GM20431 (cell line): ENCODE measurements at regions not wholly inside any gene's neighbourhood (a gene's known extent, or its start where the extent isn't known, plus 50 kb on each side); places are given as distances from the start of the nearest gene placed in this dataset.

ENCODE experiments used
- in situ Hi-C: fragments of 300-500 bp; cut with MseI, MboI; formaldehyde crosslinking; loops from one replicate; pipeline ENCODE4 v1.15.0; 2020; ENCODE audit warnings: low sequenced_read_pairs; ENCODE audit not compliant: unreplicated experiment

DNA sequence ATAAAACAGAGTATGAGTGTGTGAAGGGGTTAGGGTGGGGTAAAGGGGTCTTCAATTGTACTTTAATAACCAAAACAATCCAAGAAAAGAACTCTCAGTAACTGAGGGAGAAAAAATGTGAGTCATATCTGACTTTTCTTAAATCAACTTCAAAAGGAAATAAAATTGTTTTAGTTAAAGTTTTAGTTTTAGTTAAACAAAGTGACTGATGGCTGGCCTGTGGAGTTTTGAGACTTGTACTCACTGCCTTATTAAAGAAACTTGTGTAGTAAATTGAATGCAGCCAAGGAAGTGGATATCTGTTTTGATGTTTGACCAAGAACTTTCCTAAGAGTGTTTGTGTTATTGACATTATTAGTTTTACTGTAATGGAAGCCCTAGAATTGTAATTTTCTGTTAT, 2032.6 kb downstream of the MAT2B start:
- in situ Hi-C loops, result no loop called here

- in situ Hi-C loops, result no loop called here
Observed at GRCh38 chr5:165559645-165560044, 2054.2 kb downstream of the MAT2B start.

- in situ Hi-C loops, result no loop called here
Observed at GRCh38 chr5:165560648-165561047, 2055.2 kb downstream of the MAT2B start.

GRCh38 chr5:165565911-165566310, 2060.5 kb downstream of the MAT2B start:
- in situ Hi-C loops, result no loop called here

DNA sequence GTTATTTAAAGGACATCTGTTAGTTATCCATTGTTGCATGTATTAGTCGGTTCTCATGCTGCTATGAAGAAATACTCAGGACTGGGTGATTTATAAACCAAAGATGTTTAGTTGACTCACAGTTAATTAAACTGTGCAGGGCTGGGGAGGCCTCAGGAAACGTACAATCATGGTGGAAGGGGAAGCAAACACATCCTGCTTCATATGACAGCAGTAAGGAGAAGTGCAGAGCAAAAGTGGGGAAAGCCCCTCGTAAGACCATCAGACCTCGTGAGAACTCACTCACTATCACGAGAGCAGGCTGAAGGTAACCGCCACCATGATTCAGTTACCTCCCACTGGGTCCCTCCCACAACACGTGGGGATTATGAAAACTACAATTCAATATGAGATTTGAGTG, 2064.1 kb downstream of the MAT2B start:
- in situ Hi-C loops, result no loop called here

DNA sequence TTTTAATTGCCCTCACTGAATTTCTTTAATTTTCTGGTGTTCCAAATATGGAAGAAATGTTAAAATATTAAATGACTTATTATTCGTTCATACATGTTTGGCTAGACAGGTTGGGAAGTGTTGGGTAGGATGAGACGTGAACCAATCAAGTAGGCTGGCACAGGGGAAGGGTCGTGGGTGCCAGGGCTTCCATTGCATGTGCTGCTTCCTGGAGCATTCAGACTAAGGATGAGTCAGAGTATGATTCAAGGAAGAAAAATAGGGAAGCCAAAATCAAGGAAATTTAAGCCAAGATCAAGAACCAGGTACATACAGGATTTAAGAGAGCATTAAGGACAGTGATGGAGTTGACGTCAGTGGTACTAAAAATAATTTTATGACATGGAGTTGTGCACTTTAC, 2068.0 kb downstream of the MAT2B start:
- in situ Hi-C loops, result no loop called here

DNA sequence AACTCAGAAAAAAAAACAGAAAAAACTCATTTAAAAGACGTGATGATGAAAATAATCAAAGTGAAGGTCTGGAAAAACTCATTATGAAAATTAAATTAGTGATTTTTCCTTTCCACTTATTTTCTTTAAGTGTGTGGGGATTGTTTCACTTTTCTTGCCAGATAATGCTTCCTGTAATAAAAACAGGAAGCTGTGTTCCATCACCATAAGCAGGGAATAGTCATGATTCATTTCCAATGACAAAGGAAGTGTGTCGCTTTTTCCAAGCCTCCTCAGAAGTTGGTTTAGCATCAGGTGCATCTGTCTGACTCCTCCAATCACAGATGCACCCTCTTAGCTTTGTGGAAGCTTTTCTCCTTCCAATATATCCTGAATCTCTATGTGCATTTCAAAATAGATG, 2068.7 kb downstream of the MAT2B start:
- in situ Hi-C loops, result no loop called here

DNA sequence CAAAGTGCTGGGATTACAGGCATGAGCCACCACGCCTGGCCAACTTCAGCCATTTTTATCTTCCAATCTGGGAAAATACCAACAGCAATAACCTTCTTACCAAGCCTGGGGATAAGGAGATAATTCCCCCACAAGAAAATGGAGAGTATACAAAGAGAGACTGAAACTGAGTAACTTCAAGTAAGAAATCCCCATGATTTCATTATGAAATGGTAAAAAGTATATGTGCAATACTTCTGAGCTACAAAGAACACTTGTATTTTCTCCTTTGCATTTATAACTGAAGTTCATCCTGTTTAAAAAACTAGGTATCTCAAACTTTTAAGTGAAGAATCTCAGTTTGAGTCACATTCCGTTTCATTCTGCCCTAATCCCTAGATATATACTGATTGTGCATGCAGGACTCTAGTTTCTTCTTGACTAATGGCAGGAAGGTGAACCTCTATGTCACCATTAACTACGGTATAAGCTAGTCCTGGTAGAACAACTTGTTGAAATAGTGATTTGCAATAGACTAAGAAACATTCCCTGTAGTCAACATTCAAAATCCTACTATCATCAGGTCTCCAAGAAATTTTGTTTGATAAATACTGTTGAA, 2071.4 kb downstream of the MAT2B start:
- in situ Hi-C loops, result no loop called here

GRCh38 chr5:165579911-165580310, 2074.5 kb downstream of the MAT2B start:
- in situ Hi-C loops, result no loop called here

GRCh38 chr5:165594693-165595092, 2089.3 kb downstream of the MAT2B start:
- in situ Hi-C loops, result no loop called here

- in situ Hi-C loops, result no loop called here
Observed at GRCh38 chr5:165602529-165602928, 2097.1 kb downstream of the MAT2B start.

DNA sequence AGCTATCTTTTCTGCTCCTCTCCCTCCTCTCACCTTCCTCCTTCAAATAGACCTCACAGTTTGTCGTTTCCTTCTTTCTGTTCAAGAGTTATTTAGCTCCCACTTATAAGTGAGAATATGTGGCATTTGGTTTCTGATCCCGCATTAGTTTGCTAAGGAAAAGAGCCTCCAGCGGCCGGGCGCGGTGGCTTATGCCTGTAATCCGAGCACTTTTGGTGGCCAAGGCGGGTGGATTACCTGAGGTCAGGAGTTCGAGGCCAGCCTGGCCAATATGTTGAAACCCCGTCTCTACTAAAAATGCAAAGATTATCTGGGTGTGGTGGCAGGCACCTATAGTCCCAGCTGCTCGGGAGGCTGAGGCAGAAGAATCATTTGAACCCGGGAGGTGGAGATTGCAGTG, 2101.6 kb downstream of the MAT2B start:
- in situ Hi-C loops, result no loop called here

DNA sequence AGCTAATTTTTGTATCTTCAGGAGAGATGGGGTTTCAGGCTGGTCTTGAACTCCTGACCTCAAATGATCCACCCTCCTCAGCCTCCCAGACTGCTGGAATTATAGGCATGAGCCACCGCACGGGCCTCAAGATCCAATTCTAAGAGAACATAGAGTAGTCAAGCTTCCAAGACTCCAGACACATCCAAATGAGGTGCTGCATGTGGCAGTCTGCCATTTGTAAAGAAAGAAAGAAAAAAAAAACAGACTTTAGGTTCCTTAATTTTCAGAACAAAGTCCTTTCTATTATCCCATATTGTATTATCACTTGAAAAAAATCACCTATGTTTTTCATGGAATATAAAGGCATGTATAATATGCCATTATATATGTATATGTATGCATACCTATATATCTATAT, 2104.5 kb downstream of the MAT2B start:
- in situ Hi-C loops, result no loop called here

DNA sequence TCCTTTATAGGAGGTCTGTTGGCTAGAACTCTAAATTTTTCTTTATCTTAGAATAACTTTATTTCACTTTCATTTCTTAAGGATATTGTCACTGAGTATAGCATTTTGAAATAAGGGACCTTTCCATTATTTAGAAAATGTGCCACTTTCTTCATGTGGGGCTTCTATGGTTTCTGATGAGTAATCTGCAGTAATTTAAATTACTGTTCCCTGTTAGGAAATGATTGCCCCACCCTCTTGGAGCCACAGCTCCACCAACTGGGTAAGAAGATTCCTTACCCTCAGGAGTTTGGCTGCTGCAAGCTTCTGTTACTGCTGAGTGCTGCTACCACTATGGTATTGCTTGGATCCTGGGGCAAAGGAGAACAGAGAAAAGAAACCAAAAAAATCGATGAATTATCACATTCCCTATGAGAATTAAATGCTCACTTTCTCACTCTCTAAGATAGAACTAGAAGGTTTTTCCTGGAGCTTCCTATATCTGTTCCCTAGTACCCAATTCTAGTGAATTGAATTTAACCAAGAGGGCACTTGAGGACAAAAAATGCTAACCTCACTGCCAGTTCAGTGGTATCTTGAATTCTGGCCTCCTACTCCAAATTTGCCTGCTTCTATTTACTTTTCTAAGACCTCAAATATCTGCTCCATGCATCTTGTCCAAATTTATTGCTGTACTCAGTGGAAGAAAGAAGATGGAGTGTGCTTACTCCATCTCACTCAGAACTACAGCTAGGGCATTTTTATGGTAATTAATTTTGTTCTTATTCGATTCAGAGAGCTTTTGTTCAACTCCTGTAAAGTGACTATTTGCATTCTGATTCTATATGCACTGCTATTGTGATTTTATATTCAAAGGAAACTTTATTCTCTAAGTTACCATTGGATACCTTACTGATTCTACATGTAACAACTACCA, 2111.3 kb downstream of the MAT2B start:
- in situ Hi-C loops, result no loop called here

DNA sequence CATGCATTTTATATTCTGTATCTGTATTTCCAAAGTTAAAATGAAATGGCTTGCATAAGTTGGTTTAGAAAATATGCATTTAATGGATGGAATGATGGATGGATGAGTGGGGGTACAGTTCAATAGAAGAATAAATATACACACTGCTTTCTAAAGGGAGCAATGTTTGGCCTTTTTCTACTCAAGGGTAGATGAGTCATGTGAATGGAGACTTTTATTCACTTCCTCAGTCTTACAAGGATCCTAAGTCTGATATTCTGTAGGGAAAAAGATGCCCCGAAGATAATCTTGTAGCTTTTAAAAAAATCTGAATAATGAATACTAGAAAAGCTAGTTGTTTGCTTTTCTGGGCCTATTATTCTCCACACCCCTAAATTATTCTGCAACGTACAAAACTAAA, 2112.1 kb downstream of the MAT2B start:
- in situ Hi-C loops, result no loop called here

- in situ Hi-C loops, result no loop called here
Observed at GRCh38 chr5:165620394-165620793, 2115.0 kb downstream of the MAT2B start.

DNA sequence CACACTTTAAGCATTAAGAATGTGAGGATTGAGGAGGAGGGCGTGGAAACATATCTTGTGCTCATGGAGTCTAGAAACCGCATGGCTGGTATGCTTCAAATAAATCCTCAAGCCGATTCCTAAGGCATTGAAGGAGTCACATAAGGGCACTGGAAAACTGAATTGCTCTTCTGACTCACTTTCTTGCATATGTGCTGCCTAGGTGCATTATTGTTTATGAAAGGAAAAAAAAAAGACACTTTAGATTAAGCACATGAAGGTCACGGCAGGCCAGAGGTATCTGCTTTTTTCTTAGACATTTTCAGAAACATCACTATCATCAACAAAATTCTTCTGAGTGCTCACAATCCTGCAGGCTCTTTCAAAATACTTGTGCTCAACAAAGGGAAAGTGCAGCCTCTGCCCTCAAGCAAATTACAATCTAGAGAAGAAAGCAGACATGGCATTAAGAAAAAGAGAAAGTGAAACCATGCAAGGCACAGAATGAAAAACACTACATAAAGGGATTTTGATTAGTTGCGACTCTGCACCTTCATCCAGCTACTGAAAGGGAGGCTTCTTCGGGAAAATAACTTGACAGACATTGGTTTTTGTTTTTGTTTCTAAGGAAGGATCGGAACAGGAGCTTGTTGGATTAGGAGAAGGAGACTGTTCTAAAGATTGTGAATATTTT, 2117.6 kb downstream of the MAT2B start:
- in situ Hi-C loops, result no loop called here

DNA sequence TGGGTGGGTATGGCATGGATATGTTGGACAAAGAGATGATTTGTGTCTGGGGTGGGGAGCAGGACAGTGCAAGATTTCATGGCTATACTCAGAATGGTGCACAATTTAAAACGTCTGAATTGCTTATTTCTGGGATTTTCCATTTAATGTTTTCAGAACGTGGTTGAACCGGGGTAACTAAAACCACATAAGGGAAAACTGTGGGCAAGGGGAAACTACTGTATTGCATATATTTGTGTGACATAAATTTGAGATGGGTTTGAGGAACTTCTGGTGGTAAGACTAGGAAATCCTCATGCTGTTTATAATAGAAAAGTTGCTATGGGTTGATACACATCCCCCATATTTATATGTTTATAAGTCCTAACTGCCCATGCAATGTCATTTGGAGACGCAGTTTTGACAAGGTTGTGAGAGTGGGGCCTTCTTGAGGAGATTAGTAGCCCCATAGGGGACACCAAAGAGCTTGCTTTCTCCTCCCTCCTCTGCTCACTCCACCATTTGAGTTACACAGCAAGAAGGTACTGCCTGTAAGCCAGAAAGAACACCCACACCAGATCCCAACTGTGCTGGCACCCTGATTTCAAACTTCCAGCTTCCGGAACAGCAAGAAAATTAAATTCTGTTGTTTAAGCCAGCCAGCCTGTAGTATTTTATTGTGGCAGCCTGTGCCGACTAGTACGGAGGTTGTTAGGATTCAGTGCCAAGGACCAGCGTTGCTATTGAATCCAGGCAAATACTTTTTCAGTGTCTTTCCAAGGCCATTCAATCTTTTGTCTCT, 2118.9 kb downstream of the MAT2B start:
- in situ Hi-C loops, result no loop called here

DNA sequence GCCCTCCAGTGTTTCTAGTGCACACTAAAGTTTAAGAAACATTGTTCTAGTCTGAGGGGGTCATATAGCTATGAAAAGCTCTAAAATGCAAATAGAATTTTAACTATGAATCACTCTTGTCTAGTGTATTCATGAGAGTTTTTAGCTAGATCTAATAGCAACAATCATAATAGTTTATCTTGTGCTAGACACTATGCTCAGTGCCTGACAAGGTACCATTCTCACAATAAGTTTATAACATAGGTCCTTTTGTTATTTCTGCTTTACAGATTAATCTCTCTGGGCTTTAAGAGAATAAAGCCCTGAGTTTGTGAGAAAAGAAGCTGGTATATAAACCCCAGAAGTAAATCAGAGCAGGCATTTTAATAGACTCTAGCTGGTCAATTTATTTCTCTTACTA, 2120.7 kb downstream of the MAT2B start:
- in situ Hi-C loops, result no loop called here

DNA sequence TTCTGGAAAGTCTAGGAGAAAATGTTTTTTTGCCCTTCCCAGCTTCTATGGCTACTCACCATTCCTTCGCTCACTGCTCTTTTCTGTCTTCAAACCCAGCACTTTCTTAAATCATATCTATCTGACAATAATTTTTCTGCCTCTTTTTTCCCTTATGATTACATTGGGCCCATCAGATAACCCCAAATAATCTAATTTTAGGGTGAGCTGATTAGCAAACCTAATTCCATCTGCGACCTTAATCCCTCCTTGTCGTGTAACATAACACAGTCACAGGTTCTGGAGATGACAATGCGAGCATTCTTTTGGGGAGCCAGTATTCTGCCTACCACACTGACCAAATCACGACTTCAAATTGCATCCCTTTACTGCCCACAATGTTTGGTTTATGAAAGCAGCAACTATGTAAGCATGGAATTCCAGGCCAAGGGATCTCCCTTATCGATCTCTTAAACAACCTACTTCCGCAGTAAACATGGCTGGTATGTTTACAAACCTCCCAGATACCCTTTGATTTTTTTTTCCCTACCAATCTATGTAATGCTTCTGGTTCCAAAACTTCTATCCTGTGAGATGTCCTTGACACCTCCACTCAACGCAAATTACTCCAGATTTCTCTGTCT, 2122.2 kb downstream of the MAT2B start:
- in situ Hi-C loops, result no loop called here
